ENCODE measurements at regions not wholly inside any gene's neighbourhood (a gene's known extent, or its start where the extent isn't known, plus 50 kb on each side); places are given as distances from the start of the nearest gene placed in this dataset.

DNA sequence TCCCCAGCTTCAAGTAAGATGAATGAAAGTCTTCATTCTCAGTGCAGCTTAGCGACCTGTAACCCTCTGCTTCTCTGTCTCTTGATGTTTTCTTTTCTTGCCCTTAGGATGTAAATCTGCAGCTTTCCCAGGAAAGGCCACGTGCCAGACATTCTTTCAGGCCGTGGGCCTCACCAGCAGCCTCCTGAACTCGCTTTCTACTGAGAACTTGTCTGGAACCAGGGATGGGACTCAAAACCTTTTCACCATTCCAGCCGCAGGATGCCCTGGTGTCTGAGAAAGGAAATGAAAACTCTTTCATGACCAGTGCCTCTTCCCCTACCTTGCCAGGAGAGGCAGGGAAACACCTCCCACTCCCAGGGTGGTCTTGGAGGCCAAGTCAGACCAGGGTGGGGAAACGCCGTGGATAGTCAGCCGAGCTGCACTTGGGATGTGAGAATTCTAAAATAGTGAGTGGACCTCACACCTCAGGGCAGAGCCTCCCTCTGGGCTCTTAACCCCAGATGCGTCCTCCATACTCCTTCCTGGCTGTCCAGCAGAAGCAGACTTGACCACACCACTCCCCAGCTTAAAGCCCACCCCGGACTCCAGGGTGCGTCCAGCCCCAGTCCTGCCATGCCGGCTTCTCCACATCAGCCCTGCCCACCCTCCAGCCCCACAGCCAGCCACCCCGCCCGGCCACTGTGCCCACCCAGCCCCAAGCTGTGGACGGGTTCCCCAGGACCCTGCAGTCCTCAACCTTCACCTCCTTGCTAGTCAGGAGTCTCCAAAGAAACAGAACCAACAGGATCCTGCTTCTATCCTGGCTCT, 115.5 kb downstream of the TWIST2 start:
- TF ChIP-seq, protein P1, sequence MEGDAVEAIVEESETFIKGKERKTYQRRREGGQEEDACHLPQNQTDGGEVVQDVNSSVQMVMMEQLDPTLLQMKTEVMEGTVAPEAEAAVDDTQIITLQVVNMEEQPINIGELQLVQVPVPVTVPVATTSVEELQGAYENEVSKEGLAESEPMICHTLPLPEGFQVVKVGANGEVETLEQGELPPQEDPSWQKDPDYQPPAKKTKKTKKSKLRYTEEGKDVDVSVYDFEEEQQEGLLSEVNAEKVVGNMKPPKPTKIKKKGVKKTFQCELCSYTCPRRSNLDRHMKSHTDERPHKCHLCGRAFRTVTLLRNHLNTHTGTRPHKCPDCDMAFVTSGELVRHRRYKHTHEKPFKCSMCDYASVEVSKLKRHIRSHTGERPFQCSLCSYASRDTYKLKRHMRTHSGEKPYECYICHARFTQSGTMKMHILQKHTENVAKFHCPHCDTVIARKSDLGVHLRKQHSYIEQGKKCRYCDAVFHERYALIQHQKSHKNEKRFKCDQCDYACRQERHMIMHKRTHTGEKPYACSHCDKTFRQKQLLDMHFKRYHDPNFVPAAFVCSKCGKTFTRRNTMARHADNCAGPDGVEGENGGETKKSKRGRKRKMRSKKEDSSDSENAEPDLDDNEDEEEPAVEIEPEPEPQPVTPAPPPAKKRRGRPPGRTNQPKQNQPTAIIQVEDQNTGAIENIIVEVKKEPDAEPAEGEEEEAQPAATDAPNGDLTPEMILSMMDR (conservative IDR thresholded peaks at IDR 0.05; ENCODE audit: low read depth, low read length) = no peak
- H3K4me3 ChIP-seq (ENCODE audit: low read length) = no peak overlapping the region
- DNase-seq (ENCODE audit: low read depth) = no peak

DNA sequence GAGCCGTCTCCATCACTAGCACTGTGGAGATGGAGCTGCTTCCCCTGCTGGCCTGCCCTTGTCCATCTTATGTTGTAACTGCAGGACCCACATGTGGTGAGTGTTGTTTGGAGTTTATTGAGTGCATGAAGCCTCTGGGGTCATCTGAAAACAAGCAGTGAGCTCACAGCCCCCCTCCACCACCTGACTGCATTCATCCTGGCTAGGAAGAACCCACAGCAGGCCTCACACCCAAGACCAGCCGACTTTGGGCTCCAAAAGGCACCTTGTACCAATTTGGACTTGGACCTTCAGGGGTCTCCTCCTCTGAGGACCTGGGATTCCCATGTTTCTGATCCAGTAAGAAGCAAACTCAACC, 116.1 kb downstream of the TWIST2 start:
- DNase-seq (ENCODE audit: low read depth) = no peak
- H3K4me3 ChIP-seq (ENCODE audit: low read length) = no peak overlapping the region
- TF ChIP-seq, protein P1 (conservative IDR thresholded peaks at IDR 0.05; ENCODE audit: low read depth, low read length) = no peak

DNA sequence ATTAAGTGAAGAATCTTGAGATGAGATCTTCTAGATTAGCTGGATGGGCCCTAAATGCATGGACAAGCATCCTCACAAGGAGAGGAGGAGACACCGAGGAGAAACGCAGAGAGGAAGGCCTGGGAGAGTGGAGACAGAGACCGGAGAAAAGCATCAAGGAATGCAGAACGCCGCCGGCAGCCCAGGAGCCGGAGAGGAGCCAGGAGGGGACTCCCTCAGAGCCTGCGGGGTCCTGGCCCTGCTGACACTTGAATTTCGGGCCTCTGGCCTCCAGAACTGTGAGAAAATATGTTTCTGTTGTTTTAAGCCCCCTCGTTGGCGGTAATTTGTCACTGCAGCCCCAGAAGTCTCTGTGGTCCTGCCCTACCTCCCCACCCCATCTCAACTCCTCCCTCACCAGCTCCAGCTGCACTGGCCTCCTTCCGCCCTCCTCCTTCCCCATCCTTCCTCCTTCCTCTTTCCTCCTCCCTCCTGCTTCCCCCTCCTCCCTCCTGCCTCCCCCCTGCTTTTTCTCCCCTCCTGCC, 116.7 kb downstream of the TWIST2 start:
- no peak for DNase-seq (ENCODE audit: low read depth)
- H3K4me3 ChIP-seq (ENCODE audit: low read length) = no peak overlapping the region
- TF ChIP-seq, protein P1 (conservative IDR thresholded peaks at IDR 0.05; ENCODE audit: low read depth, low read length) = no peak

DNA sequence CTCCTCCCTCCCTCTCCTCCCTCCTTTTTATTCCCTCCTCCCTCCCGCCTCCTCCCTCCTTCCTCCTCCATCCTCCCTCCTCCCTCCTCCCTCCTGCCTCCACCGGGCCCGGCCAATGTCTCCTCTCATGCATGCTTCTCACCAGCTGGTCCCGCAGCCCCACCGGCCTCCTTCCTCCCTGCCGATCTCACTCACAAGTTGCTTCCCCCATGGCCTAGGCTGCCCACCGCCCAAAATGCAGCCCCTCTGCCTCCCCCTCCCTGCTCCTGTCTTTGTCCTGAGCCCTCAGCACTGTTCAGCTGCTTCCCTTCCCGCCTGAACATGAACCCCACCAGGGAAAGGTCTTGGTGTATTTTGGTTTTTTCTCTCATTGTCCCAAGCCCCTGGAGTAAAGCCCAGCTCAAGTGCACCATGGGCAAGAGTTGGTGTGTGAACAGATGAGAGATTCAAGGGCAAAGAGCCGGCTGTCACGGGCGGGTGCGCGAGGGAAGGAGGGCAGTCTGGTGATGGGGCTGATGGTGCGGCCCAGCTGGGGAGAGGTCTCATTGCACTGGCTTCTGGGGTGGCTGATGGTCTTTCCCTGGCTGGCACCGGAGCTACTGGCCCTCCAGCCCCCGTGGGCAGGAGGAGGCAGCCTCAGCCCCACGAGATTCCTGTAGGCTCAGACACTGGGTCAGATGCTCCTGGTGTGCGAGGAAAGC, 117.6 kb downstream of the TWIST2 start:
- no peak overlapping the region for H3K4me3 ChIP-seq (ENCODE audit: low read length)
- DNase-seq (ENCODE audit: low read depth) = no peak

DNA sequence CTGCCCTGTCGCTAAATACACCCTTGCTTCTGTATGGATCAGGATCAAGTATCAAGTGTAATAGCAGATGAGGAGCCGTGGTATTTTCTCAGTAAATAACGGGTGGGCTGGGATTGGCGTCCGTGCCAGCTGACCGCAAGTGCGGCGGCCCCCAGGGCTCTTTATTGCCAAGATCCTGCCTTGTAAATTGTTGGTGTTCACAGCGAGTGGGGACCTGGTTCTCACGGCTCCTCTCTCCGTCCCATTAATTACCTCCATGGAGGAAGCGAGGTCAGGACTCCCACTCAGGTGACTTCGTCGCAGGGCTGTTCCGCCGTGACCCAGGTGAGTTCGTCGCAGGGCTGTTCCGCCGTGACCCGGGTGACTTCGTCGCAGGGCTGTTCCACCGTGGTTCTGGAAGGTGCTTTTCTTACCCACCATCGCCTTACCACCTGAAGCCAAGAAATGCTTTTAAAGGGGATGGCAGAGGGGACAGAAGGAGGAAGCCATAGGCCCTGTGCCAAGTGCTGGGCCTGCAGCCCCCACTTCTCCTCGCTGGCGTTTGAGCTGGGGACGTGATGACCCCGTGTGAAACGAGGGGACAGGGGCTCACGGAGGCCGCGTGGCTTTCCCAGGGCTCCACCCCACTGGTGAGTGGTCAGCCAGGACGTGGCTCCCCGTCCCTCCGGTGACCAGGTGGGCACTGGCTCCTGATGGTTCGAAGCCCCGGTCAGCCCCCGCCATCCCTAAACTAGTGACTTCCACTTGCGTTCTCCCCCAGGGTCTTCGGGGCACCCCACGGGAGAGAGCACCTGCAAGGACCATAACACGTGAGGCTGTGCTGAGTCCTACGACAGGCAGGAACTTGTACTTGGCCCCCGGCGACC, 118.4 kb downstream of the TWIST2 start:
- no peak overlapping the region for H3K4me3 ChIP-seq (ENCODE audit: low read length)
- TF ChIP-seq, protein P1 (conservative IDR thresholded peaks at IDR 0.05; ENCODE audit: low read depth, low read length) = no peak
- no peak for DNase-seq (ENCODE audit: low read depth)

More for the DNA sequence above, 117.6 kb downstream of the TWIST2 start:
- TF ChIP-seq, protein P1 (conservative IDR thresholded peaks at IDR 0.05; ENCODE audit: low read depth, low read length) = no peak

DNA sequence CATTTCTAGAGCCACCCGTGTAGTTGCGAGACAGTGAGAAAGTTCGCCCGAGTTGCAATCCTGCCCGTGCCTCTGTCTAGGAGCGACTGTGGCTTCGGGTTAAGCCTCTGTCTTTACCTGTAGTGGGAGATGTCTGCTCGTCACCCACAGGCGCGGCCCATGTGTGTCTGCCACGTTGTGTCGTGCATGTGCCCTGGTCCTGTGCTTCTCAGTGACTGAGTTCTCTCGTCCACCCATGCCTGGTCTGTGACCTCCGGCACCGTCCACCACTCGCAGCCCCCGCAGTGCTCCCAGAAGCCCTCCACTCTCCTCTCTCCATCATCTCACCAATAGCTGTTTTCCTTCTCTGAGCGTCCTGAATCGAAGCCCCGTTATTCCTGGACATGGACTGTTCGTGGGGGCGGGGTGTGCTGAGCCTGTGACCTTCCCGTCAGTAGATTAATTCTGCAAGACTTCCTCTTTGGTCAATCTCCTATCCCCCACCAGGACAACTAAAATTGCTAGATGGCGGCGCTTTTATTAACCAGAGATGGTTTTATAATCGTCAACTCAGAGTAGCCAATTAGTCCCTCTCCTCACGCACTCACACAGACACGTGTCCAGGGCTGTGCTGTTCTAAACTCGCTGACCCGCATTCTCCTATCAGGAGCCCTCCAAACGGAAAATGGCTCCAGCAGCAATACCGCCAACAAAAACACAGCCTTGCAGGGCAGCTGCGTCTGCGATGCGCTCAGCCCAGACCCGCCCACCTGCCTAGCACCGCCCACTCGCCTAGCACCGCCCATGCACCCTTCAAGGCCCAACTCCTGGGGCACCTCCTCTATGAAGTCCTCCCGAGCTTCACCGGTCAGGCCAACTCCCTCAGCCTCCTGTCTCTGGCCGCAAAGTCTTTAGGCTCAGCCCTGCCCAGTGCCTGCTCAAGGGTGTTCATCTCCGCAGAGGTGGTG, 119.4 kb downstream of the TWIST2 start:
- TF ChIP-seq, protein P1 (conservative IDR thresholded peaks at IDR 0.05; ENCODE audit: low read depth, low read length) = no peak
- no peak for DNase-seq (ENCODE audit: low read depth)
- H3K4me3 ChIP-seq (ENCODE audit: low read length) = no peak overlapping the region
